ENCODE measurements at regions not wholly inside any gene's neighbourhood (a gene's known extent, or its start where the extent isn't known, plus 50 kb on each side); places are given as distances from the start of the nearest gene placed in this dataset.
"Not testable (repeated sequence)": the region's sequence is repeated elsewhere in the genome, so short reads cannot be mapped to it uniquely, and the experiment has no call there.

DNA sequence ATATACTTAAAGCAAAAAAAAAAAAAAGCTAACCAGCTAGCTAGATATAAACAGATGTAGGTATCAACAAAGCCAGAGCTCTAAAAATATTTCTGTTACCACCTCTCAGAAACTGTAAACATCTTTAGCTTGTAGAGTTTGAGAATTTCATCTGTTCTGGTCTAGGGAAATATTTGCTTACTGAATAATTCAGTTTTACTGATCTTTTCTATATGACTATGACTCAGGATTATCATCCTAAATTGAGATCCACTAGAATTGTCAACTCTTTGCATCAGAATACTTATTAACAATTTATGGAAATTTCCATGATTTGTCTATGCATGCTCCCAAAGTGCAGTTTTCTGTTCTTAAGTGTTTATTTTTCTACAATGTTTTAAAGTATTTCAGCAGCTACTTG, 517.3 kb downstream of the DIPK2A start:
- TF ChIP-seq, protein P1, sequence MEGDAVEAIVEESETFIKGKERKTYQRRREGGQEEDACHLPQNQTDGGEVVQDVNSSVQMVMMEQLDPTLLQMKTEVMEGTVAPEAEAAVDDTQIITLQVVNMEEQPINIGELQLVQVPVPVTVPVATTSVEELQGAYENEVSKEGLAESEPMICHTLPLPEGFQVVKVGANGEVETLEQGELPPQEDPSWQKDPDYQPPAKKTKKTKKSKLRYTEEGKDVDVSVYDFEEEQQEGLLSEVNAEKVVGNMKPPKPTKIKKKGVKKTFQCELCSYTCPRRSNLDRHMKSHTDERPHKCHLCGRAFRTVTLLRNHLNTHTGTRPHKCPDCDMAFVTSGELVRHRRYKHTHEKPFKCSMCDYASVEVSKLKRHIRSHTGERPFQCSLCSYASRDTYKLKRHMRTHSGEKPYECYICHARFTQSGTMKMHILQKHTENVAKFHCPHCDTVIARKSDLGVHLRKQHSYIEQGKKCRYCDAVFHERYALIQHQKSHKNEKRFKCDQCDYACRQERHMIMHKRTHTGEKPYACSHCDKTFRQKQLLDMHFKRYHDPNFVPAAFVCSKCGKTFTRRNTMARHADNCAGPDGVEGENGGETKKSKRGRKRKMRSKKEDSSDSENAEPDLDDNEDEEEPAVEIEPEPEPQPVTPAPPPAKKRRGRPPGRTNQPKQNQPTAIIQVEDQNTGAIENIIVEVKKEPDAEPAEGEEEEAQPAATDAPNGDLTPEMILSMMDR (IDR thresholded peaks at IDR 0.05; ENCODE audit: control extremely low read depth, extremely low read depth, low read depth, missing control alignments), result no peak
- ChIA-PET POLR2A (no interaction called here), CTCF (interaction anchor here (1.1 to 1.2 kb wide), 2 partner anchors 9 to 37 kb away, joined by 3 read pairs; no protein-coding TSS in a partner anchor)
- DNase-seq (ENCODE audit: extremely low spot score), result no peak

DNA sequence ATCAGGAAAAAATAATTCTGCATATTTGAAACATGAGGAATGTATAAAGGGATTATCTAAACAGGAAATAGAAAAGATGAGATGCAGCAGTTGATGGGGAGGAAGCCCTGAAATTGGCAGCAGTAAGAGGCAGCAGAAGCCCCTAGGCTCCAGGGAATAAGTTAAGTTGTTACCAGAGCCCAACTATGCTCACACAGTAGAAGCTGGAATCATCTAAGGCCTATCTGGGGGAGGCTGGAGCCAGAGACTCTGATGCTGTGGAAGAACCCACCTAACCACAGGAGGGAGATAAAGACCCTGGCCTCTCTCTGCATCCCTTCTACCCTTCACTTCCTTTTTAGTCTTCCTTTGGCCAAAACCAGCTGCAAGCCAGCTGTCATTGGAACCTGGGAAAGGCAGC, 519.7 kb downstream of the DIPK2A start:
- ChIA-PET CTCF (no interaction called here), POLR2A (no interaction called here)
- no peak for DNase-seq (ENCODE audit: extremely low spot score)
- TF ChIP-seq, protein P1 (IDR thresholded peaks at IDR 0.05; ENCODE audit: control extremely low read depth, extremely low read depth, low read depth, missing control alignments), result no peak

DNA sequence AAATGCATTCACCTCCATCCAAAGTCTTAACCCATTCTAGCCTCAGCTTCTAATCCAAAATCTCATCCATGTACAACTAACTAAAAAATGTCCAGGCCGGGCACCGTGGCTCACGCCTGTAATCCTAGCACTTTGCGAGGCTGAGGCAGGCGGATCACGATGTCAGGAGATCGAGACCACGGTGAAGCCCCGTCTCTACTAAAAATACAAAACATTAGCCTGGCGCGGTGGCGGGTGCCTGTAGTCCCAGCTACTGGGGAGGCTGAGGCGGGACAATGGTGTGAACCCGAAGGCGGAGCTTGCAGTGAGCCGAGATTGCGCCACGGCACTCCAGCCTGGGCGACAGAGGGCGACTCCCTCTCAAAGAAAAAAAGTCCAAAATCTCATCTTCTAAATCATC, 523.0 kb downstream of the DIPK2A start:
- CTCF ChIA-PET; POLR2A ChIA-PET; DNase-seq (ENCODE audit: extremely low spot score): not testable (repeated sequence)

DNA sequence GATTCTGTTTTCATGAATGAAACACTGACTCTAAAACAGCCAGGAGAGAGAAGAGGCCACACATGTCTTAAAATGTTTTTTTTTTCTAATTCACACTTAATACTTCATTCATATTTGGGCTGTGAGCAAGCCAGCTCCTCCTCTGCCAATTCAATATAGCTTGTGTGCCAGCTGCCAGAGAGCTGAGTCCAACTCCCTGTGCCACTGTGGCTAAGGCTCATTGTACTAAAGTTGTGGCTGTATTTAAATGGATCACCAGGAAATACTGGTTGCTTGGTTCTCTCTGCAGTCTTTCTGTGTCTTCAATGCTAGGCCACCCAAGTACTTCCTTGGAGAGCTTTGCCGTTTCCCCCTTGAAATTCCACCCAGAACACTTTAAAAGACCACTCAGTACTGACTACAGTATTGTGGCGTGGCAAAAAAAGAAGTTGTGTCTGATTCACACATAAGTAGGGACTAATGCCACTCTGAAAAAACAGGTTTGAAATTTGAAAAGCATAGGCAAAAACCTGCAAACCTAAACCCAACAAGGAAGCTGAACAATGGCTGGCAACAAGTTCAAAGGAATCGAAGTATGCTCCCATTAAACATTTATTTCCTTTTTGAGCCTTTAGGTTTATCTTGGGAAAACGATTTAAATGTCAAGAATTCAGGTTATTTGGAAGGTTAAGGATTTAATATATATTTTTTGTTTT, 524.7 kb downstream of the DIPK2A start:
- TF ChIP-seq, protein P1 (IDR thresholded peaks at IDR 0.05; ENCODE audit: control extremely low read depth, extremely low read depth, low read depth, missing control alignments), result no peak
- POLR2A ChIA-PET, result no interaction called here
- CTCF ChIA-PET, result no interaction called here
- DNase-seq (ENCODE audit: extremely low spot score), result no peak

DNA sequence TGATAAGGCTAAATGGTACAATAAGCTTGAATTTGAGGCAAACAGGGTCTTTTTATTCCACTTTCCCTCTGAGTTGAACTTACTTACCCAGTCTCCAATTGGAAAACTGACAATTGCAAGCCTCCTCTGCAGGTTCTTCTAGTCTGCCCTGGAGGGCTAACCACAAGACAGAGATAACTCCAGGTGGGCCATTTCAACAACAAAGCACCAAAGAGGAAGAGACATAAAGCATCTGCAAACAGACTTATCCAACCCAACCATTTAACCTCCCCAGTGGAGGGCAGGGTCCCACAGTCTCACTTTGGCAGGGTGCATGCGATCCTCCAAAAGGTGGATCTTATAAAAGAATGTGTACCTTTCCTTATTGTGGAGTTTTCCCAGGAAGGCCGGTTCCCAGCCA, 525.8 kb downstream of the DIPK2A start:
- DNase-seq (ENCODE audit: extremely low spot score), result no peak
- CTCF ChIA-PET, result no interaction called here
- TF ChIP-seq, protein P1 (IDR thresholded peaks at IDR 0.05; ENCODE audit: control extremely low read depth, extremely low read depth, low read depth, missing control alignments), result no peak
- POLR2A ChIA-PET, result no interaction called here

DNA sequence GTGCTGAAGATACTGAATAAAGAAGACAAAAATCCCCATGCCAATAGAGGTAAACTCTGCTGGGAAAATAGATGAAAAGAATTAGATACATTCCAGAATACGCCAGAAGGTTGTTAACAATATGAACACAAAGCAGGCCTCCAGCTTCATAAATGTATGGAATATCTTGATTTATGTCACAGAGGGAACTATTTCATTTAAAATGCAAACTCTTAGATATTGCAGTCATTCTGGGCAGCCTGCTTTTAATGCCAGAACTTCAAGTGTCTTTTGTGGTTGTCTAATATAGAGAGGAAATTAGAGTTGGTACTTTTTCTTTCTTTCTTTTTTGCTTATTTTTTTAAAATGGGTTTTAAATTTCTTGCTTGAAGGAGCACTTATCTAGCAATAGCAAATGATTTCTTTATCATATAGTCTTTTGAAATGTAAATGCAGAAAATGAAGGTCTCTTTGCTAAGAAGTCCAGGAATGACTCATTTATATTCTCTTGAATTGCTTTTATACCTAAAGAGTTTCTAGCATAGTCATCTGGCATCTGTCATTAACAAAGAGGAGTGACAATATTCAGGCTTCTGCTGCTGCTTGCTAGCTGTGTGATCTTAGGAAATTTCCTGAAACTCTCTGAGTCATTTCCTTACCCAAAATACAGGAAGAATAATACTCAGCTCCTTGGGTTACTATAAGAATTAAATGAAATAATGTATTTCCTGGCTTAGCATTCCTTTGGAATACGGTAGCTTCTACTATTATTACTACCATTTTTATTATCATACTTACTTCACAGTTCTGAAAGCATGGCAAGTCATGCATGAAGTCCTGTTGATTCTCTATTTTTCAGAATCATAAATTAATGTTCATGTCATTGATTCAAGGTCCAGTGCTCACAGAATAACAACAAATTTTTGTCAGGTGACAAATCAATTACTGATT, 527.6 kb downstream of the DIPK2A start:
- POLR2A ChIA-PET, result no interaction called here

More for the DNA sequence above, 527.6 kb downstream of the DIPK2A start:
- no peak for DNase-seq (ENCODE audit: extremely low spot score)
- CTCF ChIA-PET, result interaction anchor here (0.8 to 1.2 kb wide), 4 partner anchors 10 to 549 kb away, joined by 3 read pairs; no protein-coding TSS in a partner anchor
- TF ChIP-seq, protein P1 (IDR thresholded peaks at IDR 0.05; ENCODE audit: control extremely low read depth, extremely low read depth, low read depth, missing control alignments), result no peak

Data from GM10248 (cell line).